HCT116 (cell line): ENCODE measurements at regions not wholly inside any gene's neighbourhood (a gene's known extent, or its start where the extent isn't known, plus 50 kb on each side); places are given as distances from the start of the nearest gene placed in this dataset.

Source experiments
- ATAC-seq: fragments of 200-7000 bp; cut with Tn5 transposase; 2 replicates; pipeline ENCODE4 v1.9.1; 2020; ENCODE audit warnings: mild to moderate bottlenecking, moderate library complexity
- BruUV-seq: library from RNA; stranded (reverse); fragments of 400-500 nt; replicated peaks from 2 replicates; lab custom pipeline; 2021; lab: Mats Ljungman, UMichigan
- CTCF ChIA-PET: fragments of 300-600 bp; sonication (Branson Sonifier 250); formaldehyde crosslinking; loops from one replicate; lab custom pipeline; 2021; ENCODE audit warnings: antibody characterized with exemption; lab: Charles Lee
- POLR2A ChIA-PET: fragments of 300-600, 350-600 bp; sonication (Branson Sonifier 250); formaldehyde crosslinking; loops from one replicate; lab custom pipeline; 2021; ENCODE audit warnings: antibody characterized with exemption; lab: Charles Lee
- RAD21 ChIA-PET, 2 experiments: fragments of 300-600 bp; sonication (Branson Sonifier 250); formaldehyde crosslinking; loops; one replicate each; lab custom pipeline; 2023; ENCODE audit warnings: low total read pairs in 2 of 2; ENCODE audit not compliant: uncharacterized antibody in 2 of 2, unreplicated experiment in 2 of 2, low non-redundant PET in 1 of 2; lab: Charles Lee
- DNase-seq: peaks from one replicate; pipeline ENCODE4 v3.0.0-alpha.2; 2010; ENCODE audit warnings: low read depth, low spot score
- H2AFZ ChIP-seq: fragments of 200-600 bp; shearing (Covaris generic), sonication (generic); 2 replicates; pipeline ENCODE4 v1.6.1; 2017; ENCODE audit warnings: low read depth, mixed run types, mixed read lengths, antibody characterized with exemption, low read length; ENCODE audit not compliant: poor library complexity, severe bottlenecking
- H3K27ac ChIP-seq: 2 replicates; pipeline ENCODE4 v1.5.1; 2012; ENCODE audit warnings: low read depth, low read length
- H3K27me3 ChIP-seq: fragments of 200-600 bp; sonication (generic); 2 replicates; pipeline ENCODE4 v1.6.1; 2016; ENCODE audit warnings: mixed run types, low read length, mixed read lengths; ENCODE audit not compliant: insufficient read depth
- H3K36me3 ChIP-seq, 2 experiments: fragments of 200-500 bp in 1 of 2; fragments of 200-600 bp in 1 of 2; sonication (Bioruptor generic) in 1 of 2; sonication (generic) in 1 of 2; 2 replicates each; pipeline versions ENCODE4 v1.5.1 to v1.6.1; 2014 to 2016; ENCODE audit warnings: low read length in 2 of 2, inconsistent platforms in 1 of 2, mixed read lengths in 1 of 2, mixed run types in 1 of 2; ENCODE audit not compliant: insufficient read depth in 2 of 2, control insufficient read depth in 1 of 2
- H3K4me1 ChIP-seq, 2 experiments: fragments of 200-600 bp in 1 of 2; sonication (generic) in 1 of 2; 2 replicates each; pipeline versions ENCODE4 v1.5.1 to v1.6.1; 2012 to 2017; ENCODE audit warnings: low read length in 2 of 2, inconsistent platforms in 1 of 2, mild to moderate bottlenecking in 1 of 2, mixed read lengths in 1 of 2, mixed run types in 1 of 2, moderate library complexity in 1 of 2; ENCODE audit not compliant: insufficient read depth in 2 of 2, control insufficient read depth in 1 of 2
- H3K4me2 ChIP-seq: fragments of 200-600 bp; sonication (generic); 2 replicates; pipeline ENCODE4 v1.6.1; 2017; ENCODE audit warnings: mixed run types, low read length, mixed read lengths
- H3K4me3 ChIP-seq, 2 experiments: fragments of 200-600 bp in 1 of 2; sonication (generic) in 1 of 2; replicated peaks in 1 of 2; 2 replicates each; pipeline ENCODE4 v1.5.1; 2011 to 2016; ENCODE audit warnings: low read length in 2 of 2, control low read depth in 1 of 2, low read depth in 1 of 2, mild to moderate bottlenecking in 1 of 2, mixed read lengths in 1 of 2, mixed run types in 1 of 2
- H3K79me2 ChIP-seq: fragments of 200-600 bp; sonication (generic); 2 replicates; pipeline ENCODE4 v1.6.1; 2017; ENCODE audit warnings: mild to moderate bottlenecking, mixed run types, low read length, moderate library complexity, mixed read lengths; ENCODE audit not compliant: insufficient read depth
- H3K9ac ChIP-seq: fragments of 200-600 bp; sonication (generic); 2 replicates; pipeline ENCODE4 v1.6.1; 2016; ENCODE audit warnings: low read length, mixed read lengths
- H3K9me2 ChIP-seq: fragments of 200-600 bp; sonication (generic), shearing (Covaris generic); 2 replicates; pipeline ENCODE4 v1.6.1; 2017; ENCODE audit warnings: mixed run types, mild to moderate bottlenecking, moderate library complexity; ENCODE audit not compliant: insufficient read depth
- H3K9me3 ChIP-seq, 2 experiments: fragments of 200-500 bp in 1 of 2; fragments of 200-600 bp in 1 of 2; sonication (Bioruptor generic) in 1 of 2; sonication (generic) in 1 of 2; 2 replicates each; pipeline ENCODE4 v1.6.1; 2014 to 2017; ENCODE audit warnings: low read length in 2 of 2, mixed read lengths in 2 of 2, inconsistent platforms in 1 of 2, low read depth in 1 of 2, mild to moderate bottlenecking in 1 of 2, mixed run types in 1 of 2, moderate library complexity in 1 of 2; ENCODE audit not compliant: control insufficient read depth in 1 of 2, insufficient read depth in 1 of 2
- H4K20me1 ChIP-seq: fragments of 200-600 bp; sonication (generic), shearing (Covaris generic); 2 replicates; pipeline ENCODE4 v1.6.1; 2017; ENCODE audit warnings: mixed run types, mild to moderate bottlenecking, moderate library complexity; ENCODE audit not compliant: insufficient read depth
- EZH2 ChIP-seq: fragments of 200-600 bp; sonication (generic); IDR thresholded peaks from 2 replicates; pipeline ENCODE4 v1.6.1; 2017; ENCODE audit warnings: antibody characterized with exemption, mixed run types
- POLR2AphosphoS5 ChIP-seq: IDR thresholded peaks from 2 replicates; pipeline ENCODE4 v1.6.1; 2011; ENCODE audit warnings: mild to moderate bottlenecking, low read depth, low read length, moderate library complexity
- SP1 ChIP-seq: IDR thresholded peaks from 2 replicates; pipeline ENCODE4 v1.6.1; 2012; ENCODE audit warnings: low read depth
- ZFX ChIP-seq: fragments of 450-650 bp; IDR thresholded peaks from 2 replicates; pipeline ENCODE4 v1.6.1; 2017
- intact Hi-C: fragments of 100-400 bp; cut with micrococcal nuclease; formaldehyde crosslinking; loops from 2 replicates; pipeline ENCODE4 v1.10.0; 2022
- TF ChIP-seq, protein P1 (sequence below): IDR thresholded peaks from 2 replicates; pipeline ENCODE4 v1.6.1; 2012; ENCODE audit warnings: low read depth

DNA sequence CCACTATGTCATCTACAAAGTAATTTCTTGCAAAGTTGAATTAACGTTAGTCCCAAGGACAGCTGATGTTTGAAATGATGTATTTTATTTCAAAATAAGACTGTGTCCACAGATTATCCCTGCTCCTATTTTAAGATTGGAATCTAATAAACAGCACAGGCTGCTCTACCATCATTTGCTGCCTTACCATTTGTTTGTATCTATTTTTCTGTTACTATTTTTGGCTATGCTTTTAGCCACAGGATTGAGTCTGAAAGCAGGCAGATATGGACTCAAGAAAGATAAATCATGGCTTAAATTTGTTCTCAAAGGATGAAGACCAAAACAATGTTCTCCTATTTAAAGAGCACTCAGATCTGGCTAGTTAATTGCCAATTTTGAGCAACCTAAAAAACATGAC lies 105.3 kb downstream of the RGS2 start:
- Histone ChIP-seq H3K9me2 (no peaks in the 10 kb centered on the region), H3K27me3 (no peaks in the 10 kb centered on the region), H3K9ac (no peak overlapping the region), H3K4me3 (no peak overlapping the region), H3K9me3 (no peaks in the 10 kb centered on the region), H3K36me3 (peaks cover 0 to 3% of the 10 kb centered on the region in 2 experiments; a peak in 1 of 4 replicates), H4K20me1 (no peaks in the 10 kb centered on the region), H2AFZ (no peak overlapping the region), H3K79me2 (no peaks in the 10 kb centered on the region), H3K4me1 (no peaks in the 10 kb centered on the region), H3K27ac (no peak overlapping the region), H3K4me2 (no peak overlapping the region)
- ChIA-PET CTCF (no interaction called here), RAD21 (no interaction called here), POLR2A (no interaction called here)
- no TSS peak for BruUV-seq
- intact Hi-C loops: no loop called here
- no peak for DNase-seq
- TF ChIP-seq, protein P1, sequence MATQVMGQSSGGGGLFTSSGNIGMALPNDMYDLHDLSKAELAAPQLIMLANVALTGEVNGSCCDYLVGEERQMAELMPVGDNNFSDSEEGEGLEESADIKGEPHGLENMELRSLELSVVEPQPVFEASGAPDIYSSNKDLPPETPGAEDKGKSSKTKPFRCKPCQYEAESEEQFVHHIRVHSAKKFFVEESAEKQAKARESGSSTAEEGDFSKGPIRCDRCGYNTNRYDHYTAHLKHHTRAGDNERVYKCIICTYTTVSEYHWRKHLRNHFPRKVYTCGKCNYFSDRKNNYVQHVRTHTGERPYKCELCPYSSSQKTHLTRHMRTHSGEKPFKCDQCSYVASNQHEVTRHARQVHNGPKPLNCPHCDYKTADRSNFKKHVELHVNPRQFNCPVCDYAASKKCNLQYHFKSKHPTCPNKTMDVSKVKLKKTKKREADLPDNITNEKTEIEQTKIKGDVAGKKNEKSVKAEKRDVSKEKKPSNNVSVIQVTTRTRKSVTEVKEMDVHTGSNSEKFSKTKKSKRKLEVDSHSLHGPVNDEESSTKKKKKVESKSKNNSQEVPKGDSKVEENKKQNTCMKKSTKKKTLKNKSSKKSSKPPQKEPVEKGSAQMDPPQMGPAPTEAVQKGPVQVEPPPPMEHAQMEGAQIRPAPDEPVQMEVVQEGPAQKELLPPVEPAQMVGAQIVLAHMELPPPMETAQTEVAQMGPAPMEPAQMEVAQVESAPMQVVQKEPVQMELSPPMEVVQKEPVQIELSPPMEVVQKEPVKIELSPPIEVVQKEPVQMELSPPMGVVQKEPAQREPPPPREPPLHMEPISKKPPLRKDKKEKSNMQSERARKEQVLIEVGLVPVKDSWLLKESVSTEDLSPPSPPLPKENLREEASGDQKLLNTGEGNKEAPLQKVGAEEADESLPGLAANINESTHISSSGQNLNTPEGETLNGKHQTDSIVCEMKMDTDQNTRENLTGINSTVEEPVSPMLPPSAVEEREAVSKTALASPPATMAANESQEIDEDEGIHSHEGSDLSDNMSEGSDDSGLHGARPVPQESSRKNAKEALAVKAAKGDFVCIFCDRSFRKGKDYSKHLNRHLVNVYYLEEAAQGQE: no peak
- TF ChIP-seq SP1 (no peak), ZFX (no peak), POLR2AphosphoS5 (no peak)
- no peak for ATAC-seq

DNA sequence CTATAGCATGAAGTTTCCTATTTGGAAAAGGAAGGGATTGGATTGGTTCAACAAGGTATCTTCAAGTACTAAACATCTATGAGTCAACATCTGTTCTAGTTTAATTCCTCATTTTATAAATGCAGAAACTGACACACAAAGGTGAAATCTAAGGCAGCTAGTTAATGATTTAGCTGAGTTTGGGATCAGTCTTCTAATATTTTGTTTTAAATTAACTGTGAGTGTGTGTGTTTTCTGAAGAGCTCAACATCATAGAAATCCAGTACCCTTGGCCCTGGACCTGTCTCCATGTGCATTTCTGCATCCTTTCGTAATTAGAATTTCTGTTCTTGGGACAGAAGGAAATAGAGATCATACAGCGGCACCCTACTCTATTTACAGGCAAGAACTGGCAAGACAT lies 105.9 kb downstream of the RGS2 start:
- no peak for ATAC-seq
- intact Hi-C loops: no loop called here
- Histone ChIP-seq H3K9me2 (no peaks in the 10 kb centered on the region), H3K9me3 (no peaks in the 10 kb centered on the region), H3K9ac (no peak overlapping the region), H3K4me1 (no peaks in the 10 kb centered on the region), H3K27me3 (no peaks in the 10 kb centered on the region), H3K27ac (no peak overlapping the region), H3K4me3 (no peak overlapping the region), H4K20me1 (no peaks in the 10 kb centered on the region), H3K36me3 (peaks cover 0 to 3% of the 10 kb centered on the region in 2 experiments; a peak in 1 of 4 replicates), H3K79me2 (no peaks in the 10 kb centered on the region), H3K4me2 (no peak overlapping the region), H2AFZ (no peak overlapping the region)
- no TSS peak for BruUV-seq
- ChIA-PET RAD21 (no interaction called here), POLR2A (no interaction called here), CTCF (no interaction called here)
- TF ChIP-seq EZH2: no peak
- DNase-seq: no peak
